H1 (cell line): ENCODE measurements at regions not wholly inside any gene's neighbourhood (a gene's known extent, or its start where the extent isn't known, plus 50 kb on each side); places are given as distances from the start of the nearest gene placed in this dataset.
A peak's percentile ranks its signal among the peaks of the same experiment; 100 is the strongest.

Experiments used
- CTCF ChIA-PET: fragments of 300-600 bp; sonication (Branson Sonifier 250); formaldehyde crosslinking; loops from one replicate; lab custom pipeline; 2021; ENCODE audit not compliant: partially characterized antibody; lab: Charles Lee
- POLR2A ChIA-PET: fragments of 300-600 bp; sonication (Branson Sonifier 250); formaldehyde crosslinking; loops from one replicate; lab custom pipeline; 2021; ENCODE audit warnings: inconsistent platforms; ENCODE audit not compliant: partially characterized antibody; lab: Charles Lee
- DNase-seq, 2 experiments: peaks; one replicate each; pipeline versions ENCODE4 v3.0.0 to v3.0.0-alpha.2; 2010 to 2022; ENCODE audit warnings: low spot score in 2 of 2, low read depth in 1 of 2, mixed read lengths in 1 of 2
- FAIRE-seq: peaks from 2 replicates; lab custom pipeline; 2011; peaks lifted over from hg19 to GRCh38; lab: Jason Lieb, UNC
- H2AFZ ChIP-seq: 2 replicates; pipeline ENCODE4 v1.8.1; 2012; ENCODE audit warnings: low read length, inconsistent platforms
- H2AK5ac ChIP-seq: 2 replicates; pipeline ENCODE4 v1.6.1; 2013; ENCODE audit warnings: low read depth, low read length
- H2BK120ac ChIP-seq: replicated peaks from 2 replicates; pipeline ENCODE3; 2013; ENCODE audit warnings: low read depth, low read length, inconsistent platforms
- H2BK12ac ChIP-seq: 2 replicates; pipeline ENCODE4 v1.6.1; 2013; ENCODE audit warnings: low read depth, low read length
- H2BK15ac ChIP-seq: 2 replicates; pipeline ENCODE4 v1.6.1; 2013; ENCODE audit warnings: low read length
- H2BK20ac ChIP-seq: 2 replicates; pipeline ENCODE4 v1.6.1; 2013; ENCODE audit warnings: low read length
- H2BK5ac ChIP-seq: 2 replicates; pipeline ENCODE4 v1.6.1; 2013; ENCODE audit warnings: low read depth, low read length
- H3K14ac ChIP-seq: 2 replicates; pipeline ENCODE4 v1.6.1; 2013; ENCODE audit warnings: inconsistent platforms; ENCODE audit not compliant: insufficient read length
- H3K18ac ChIP-seq: 2 replicates; pipeline ENCODE4 v1.6.1; 2013; ENCODE audit warnings: low read length; ENCODE audit errors: extremely low read depth
- H3K23ac ChIP-seq: 2 replicates; pipeline ENCODE4 v1.6.1; 2013; ENCODE audit warnings: inconsistent platforms; ENCODE audit not compliant: insufficient read length
- H3K23me2 ChIP-seq: 2 replicates; pipeline ENCODE4 v1.6.1; 2013; ENCODE audit warnings: low read depth, low read length
- H3K27ac ChIP-seq: 2 replicates; pipeline ENCODE4 v1.6.1; 2011; ENCODE audit warnings: low read depth, low read length, inconsistent platforms
- H3K27me3 ChIP-seq, 4 experiments: replicated peaks in 1 of 4; 1 replicate in 1 of 4; 2 replicates in 3 of 4; pipeline versions ENCODE4 v1.6.1 to v1.8.1; 2011 to 2013; ENCODE audit warnings: low read length in 3 of 4, mild to moderate bottlenecking in 3 of 4, inconsistent platforms in 2 of 4, mixed read lengths in 2 of 4, moderate library complexity in 1 of 4; ENCODE audit not compliant: control insufficient read depth in 3 of 4, insufficient read depth in 3 of 4; ENCODE audit errors: extremely low read depth in 1 of 4
- H3K36me3 ChIP-seq, 4 experiments: 2 replicates each; pipeline versions ENCODE4 v1.6.1 to v1.8.1; 2011 to 2013; ENCODE audit warnings: mild to moderate bottlenecking in 4 of 4, low read length in 3 of 4, moderate library complexity in 2 of 4, control low read depth in 1 of 4, inconsistent platforms in 1 of 4; ENCODE audit not compliant: insufficient read depth in 4 of 4, control insufficient read depth in 2 of 4
- H3K4ac ChIP-seq: replicated peaks from 2 replicates; pipeline ENCODE3; 2013; ENCODE audit warnings: low read length, low read depth, mixed read lengths, inconsistent platforms; ENCODE audit not compliant: insufficient read length
- H3K4me1 ChIP-seq, 4 experiments: replicated peaks in 1 of 4; 1 replicate in 1 of 4; 2 replicates in 3 of 4; pipeline versions ENCODE4 v1.6.1 to v1.8.1; 2011 to 2013; ENCODE audit warnings: low read length in 3 of 4, inconsistent platforms in 2 of 4, mixed read lengths in 1 of 4; ENCODE audit not compliant: insufficient read depth in 4 of 4, control insufficient read depth in 3 of 4
- H3K4me2 ChIP-seq, 2 experiments: 2 replicates each; pipeline versions ENCODE4 v1.6.1 to v1.8.1; 2011 to 2013; ENCODE audit warnings: low read depth in 2 of 2, low read length in 2 of 2, control low read depth in 1 of 2, inconsistent platforms in 1 of 2, mild to moderate bottlenecking in 1 of 2; ENCODE audit not compliant: insufficient read depth in 1 of 2
- H3K4me3 ChIP-seq, 4 experiments: fragments of 200-600, 300-600 bp in 1 of 4; sonication (generic), shearing (Covaris generic), sonication (Bioruptor Twin) in 1 of 4; 2 replicates each; pipeline versions ENCODE4 v1.5.1 to v1.8.1; 2011 to 2016; ENCODE audit warnings: low read length in 4 of 4, low read depth in 3 of 4, control low read depth in 2 of 4, inconsistent platforms in 2 of 4, mild to moderate bottlenecking in 2 of 4, mixed read lengths in 1 of 4, moderate library complexity in 1 of 4; ENCODE audit not compliant: insufficient read depth in 2 of 4; ENCODE audit errors: extremely low read depth in 1 of 4
- H3K56ac ChIP-seq: replicated peaks from 2 replicates; pipeline ENCODE3; 2013; ENCODE audit warnings: low read depth, mild to moderate bottlenecking, mixed read lengths, low read length, inconsistent platforms; ENCODE audit not compliant: insufficient read length
- H3K79me1 ChIP-seq: 2 replicates; pipeline ENCODE4 v1.6.1; 2013; ENCODE audit warnings: low read depth, low read length, control low read depth
- H3K79me2 ChIP-seq, 2 experiments: 2 replicates each; pipeline versions ENCODE4 v1.6.1 to v1.8.1; 2012 to 2013; ENCODE audit warnings: low read length in 2 of 2, mild to moderate bottlenecking in 2 of 2, inconsistent platforms in 1 of 2; ENCODE audit not compliant: insufficient read depth in 2 of 2, control insufficient read depth in 1 of 2
- H3K9ac ChIP-seq, 4 experiments: replicated peaks in 1 of 4; 1 replicate in 1 of 4; 2 replicates in 3 of 4; pipeline versions ENCODE4 v1.6.1 to v1.8.1; 2011 to 2013; ENCODE audit warnings: low read depth in 3 of 4, low read length in 3 of 4, control low read depth in 2 of 4, mild to moderate bottlenecking in 2 of 4, moderate library complexity in 2 of 4, inconsistent platforms in 1 of 4; ENCODE audit errors: extremely low read depth in 1 of 4
- H3K9me3 ChIP-seq, 2 experiments: 2 replicates each; pipeline versions ENCODE4 v1.6.1 to v1.8.1; 2012 to 2013; ENCODE audit warnings: mild to moderate bottlenecking in 2 of 2, moderate library complexity in 2 of 2, control low read depth in 1 of 2, inconsistent platforms in 1 of 2, low read depth in 1 of 2, low read length in 1 of 2, mixed read lengths in 1 of 2; ENCODE audit not compliant: insufficient read depth in 2 of 2
- H4K20me1 ChIP-seq, 2 experiments: replicated peaks in 1 of 2; 2 replicates each; pipeline versions ENCODE3 to v1.8.1; 2011 to 2013; ENCODE audit warnings: inconsistent platforms in 2 of 2, low read length in 2 of 2, mild to moderate bottlenecking in 1 of 2; ENCODE audit not compliant: insufficient read depth in 2 of 2, control insufficient read depth in 1 of 2
- H4K5ac ChIP-seq: 2 replicates; pipeline ENCODE4 v1.6.1; 2013; ENCODE audit warnings: low read length, low read depth, mixed read lengths, inconsistent platforms; ENCODE audit not compliant: insufficient read length
- H4K8ac ChIP-seq: 2 replicates; pipeline ENCODE4 v1.8.0; 2013; ENCODE audit warnings: mild to moderate bottlenecking, moderate library complexity, low read length, inconsistent platforms; ENCODE audit not compliant: insufficient read depth; ENCODE audit errors: extremely low read depth
- H4K91ac ChIP-seq: replicated peaks from 2 replicates; pipeline ENCODE3; 2013; ENCODE audit warnings: low read length, mixed read lengths, inconsistent platforms; ENCODE audit not compliant: insufficient read length
- ATF2 ChIP-seq: IDR thresholded peaks from 2 replicates; pipeline ENCODE4 v1.6.1; 2012; ENCODE audit warnings: low read length, inconsistent platforms
- BACH1 ChIP-seq: IDR thresholded peaks from 2 replicates; pipeline ENCODE4 v1.6.1; 2012; ENCODE audit warnings: low read length, improper control_type of control experiment
- CEBPB ChIP-seq: IDR thresholded peaks from 2 replicates; pipeline ENCODE4 v1.6.1; 2012; ENCODE audit warnings: low read depth, low read length
- E2F6 ChIP-seq: IDR thresholded peaks from 2 replicates; pipeline ENCODE4 v1.6.1; 2012; ENCODE audit warnings: inconsistent platforms
- EP300 ChIP-seq, 2 experiments: IDR thresholded peaks; 1 replicate in 1 of 2; 2 replicates in 1 of 2; pipeline ENCODE4 v1.6.1; 2011 to 2012; ENCODE audit warnings: low read depth in 2 of 2, low read length in 2 of 2, mild to moderate bottlenecking in 2 of 2, borderline replicate concordance in 1 of 2, inconsistent platforms in 1 of 2, moderate library complexity in 1 of 2
- HDAC2 ChIP-seq, 2 experiments: fragments of 300-600 bp in 1 of 2; sonication (generic) in 1 of 2; IDR thresholded peaks; 2 replicates each; pipeline ENCODE4 v1.6.1; 2011 to 2012; ENCODE audit warnings: low read depth in 2 of 2, low read length in 2 of 2, mild to moderate bottlenecking in 2 of 2, moderate library complexity in 2 of 2, borderline replicate concordance in 1 of 2, inconsistent platforms in 1 of 2
- KDM1A ChIP-seq: fragments of 200-600, 300-600 bp; sonication (generic); IDR thresholded peaks from 2 replicates; pipeline ENCODE4 v1.7.1; 2016; ENCODE audit warnings: mild to moderate bottlenecking, low read length, borderline replicate concordance
- KDM5A ChIP-seq: fragments of 200-600 bp; IDR thresholded peaks from 2 replicates; pipeline ENCODE4 v1.7.1; 2012; ENCODE audit warnings: mild to moderate bottlenecking, low read length, inconsistent platforms, mixed read lengths
- RBBP5 ChIP-seq: IDR thresholded peaks from 2 replicates; pipeline ENCODE4 v1.7.1; 2012; ENCODE audit warnings: low read depth, mild to moderate bottlenecking, inconsistent platforms, low read length, moderate library complexity, borderline replicate concordance
- RFX5 ChIP-seq: IDR thresholded peaks from 2 replicates; pipeline ENCODE4 v1.6.1; 2011; ENCODE audit warnings: low read depth, low read length, improper control_type of control experiment, borderline replicate concordance
- SP4 ChIP-seq: IDR thresholded peaks from 2 replicates; pipeline ENCODE4 v1.6.1; 2012; ENCODE audit warnings: low read length, inconsistent platforms
- WGBS, 2 experiments: shearing (Covaris generic) in 1 of 2; methylation state at CpG; one replicate each; pipeline versions ENCODE4 v1.1.6 to v1.1.7; 2013 to 2015; ENCODE audit warnings: low lambda C conversion rate in 2 of 2, mixed read lengths in 2 of 2, inconsistent platforms in 1 of 2, low coverage in 1 of 2, missing lambda C conversion rate in 1 of 2; ENCODE audit not compliant: insufficient replicate concordance in 2 of 2, insufficient coverage in 1 of 2, insufficient read length in 1 of 2; ENCODE audit errors: extremely low coverage in 1 of 2, missing lambda C conversion rate in 1 of 2; 5-methylcytosine and 5-hydroxymethylcytosine counted together

- H3K79me2 ChIP-seq = no peaks in the 10 kb centered on the region
- H2BK15ac ChIP-seq = no peak overlapping the region
- DNase-seq = no peak
- H3K56ac ChIP-seq = no peak overlapping the region
- no peak overlapping the region for H3K9ac ChIP-seq
- 0 out of 2 replicates have a peak overlapping the region, but pooled peaks have one; percentile 14 for H4K8ac ChIP-seq
- 95% methylated on average over 30 of the region's 34 CpGs; no CpG with 5 or more reads in 1 of the 2 experiments for WGBS, 2 experiments
- H3K18ac ChIP-seq = no peak overlapping the region
- H3K23me2 ChIP-seq = no peaks in the 10 kb centered on the region
- no peak overlapping the region for H3K14ac ChIP-seq
- H2AK5ac ChIP-seq = no peak overlapping the region
- H4K91ac ChIP-seq = no peak overlapping the region
- H2BK12ac ChIP-seq = no peak overlapping the region
- H2BK5ac ChIP-seq = no peak overlapping the region
- no peak overlapping the region for H2BK120ac ChIP-seq
- H4K20me1 ChIP-seq = no peaks in the 10 kb centered on the region
- H3K36me3 ChIP-seq = no peaks in the 10 kb centered on the region
- H3K4me3 ChIP-seq = no peak overlapping the region
- no peak overlapping the region for H3K27ac ChIP-seq
- H4K5ac ChIP-seq = no peak overlapping the region
- no peak overlapping the region for H3K23ac ChIP-seq
- no peaks in the 10 kb centered on the region for H3K4me1 ChIP-seq
- H3K9me3 ChIP-seq = no peaks in the 10 kb centered on the region
- POLR2A ChIA-PET = interaction anchor here (0.6 kb wide), 1 partner anchor 716 kb away, joined by 3 read pairs; no protein-coding TSS in a partner anchor
- CTCF ChIA-PET = interaction anchor here (0.6 kb wide), 1 partner anchor 117 kb away, joined by 3 read pairs; no protein-coding TSS in a partner anchor
- no peak overlapping the region for H3K4me2 ChIP-seq
- no peak overlapping the region for H2BK20ac ChIP-seq
- H3K4ac ChIP-seq = no peak overlapping the region
- no peaks in the 10 kb centered on the region for H3K27me3 ChIP-seq
- peak overlapping the region; percentile 76 for H2AFZ ChIP-seq
- FAIRE-seq = no peak
- no peaks in the 10 kb centered on the region for H3K79me1 ChIP-seq
- no peak for TF ChIP-seq E2F6
- TF ChIP-seq BACH1 = no peak
- no peak for TF ChIP-seq RFX5
- no peak for TF ChIP-seq SP4
- no peak for TF ChIP-seq KDM5A
- TF ChIP-seq KDM1A = no peak
- no peak for TF ChIP-seq EP300 (IDR thresholded peaks at IDR 0.05; ENCODE audit: borderline replicate concordance in 1 of 2, low read depth in 2 of 2, low read length in 2 of 2)
- no peak for TF ChIP-seq CEBPB
- no peak for TF ChIP-seq HDAC2 (IDR thresholded peaks at IDR 0.05; ENCODE audit: borderline replicate concordance in 1 of 2, low read depth in 2 of 2, low read length in 2 of 2)
- no peak for TF ChIP-seq ATF2
- no peak for TF ChIP-seq RBBP5
Observed at GRCh38 chr18:78390348-78390951, 589.2 kb upstream of the SALL3 start.
